DOHH2 (cell line): ENCODE measurements at regions not wholly inside any gene's neighbourhood (a gene's known extent, or its start where the extent isn't known, plus 50 kb on each side); places are given as distances from the start of the nearest gene placed in this dataset.

ENCODE experiments used
- H3F3A ChIP-seq: fragments of 200-600 bp; sonication (generic), shearing (Covaris generic); 2 replicates; pipeline ENCODE4 v1.6.0; 2016; ENCODE audit warnings: antibody characterized with exemption, mild to moderate bottlenecking; ENCODE audit not compliant: control insufficient read depth, insufficient read depth
- H3K27ac ChIP-seq: fragments of 200-600 bp; sonication (generic); 2 replicates; pipeline ENCODE4 v1.5.1; 2014; ENCODE audit warnings: low read depth, mild to moderate bottlenecking, low read length, moderate library complexity
- H3K27me3 ChIP-seq: fragments of 200-600 bp; sonication (generic); 2 replicates; pipeline ENCODE4 v1.6.1; 2014; ENCODE audit warnings: mild to moderate bottlenecking, low read length, mixed read lengths; ENCODE audit not compliant: control insufficient read depth
- H3K36me3 ChIP-seq: fragments of 200-600 bp; sonication (generic); 2 replicates; pipeline ENCODE4 v1.6.1; 2014; ENCODE audit warnings: mild to moderate bottlenecking, low read length, moderate library complexity, mixed read lengths; ENCODE audit not compliant: control insufficient read depth
- H3K4me1 ChIP-seq: fragments of 200-600 bp; sonication (generic); 2 replicates; pipeline ENCODE4 v1.6.1; 2014; ENCODE audit warnings: mild to moderate bottlenecking, low read length, mixed read lengths; ENCODE audit not compliant: control insufficient read depth
- H3K4me2 ChIP-seq: fragments of 200-600 bp; sonication (generic); 2 replicates; pipeline ENCODE4 v1.6.0; 2014; ENCODE audit warnings: mild to moderate bottlenecking, low read length, moderate library complexity
- H3K4me3 ChIP-seq: fragments of 200-600 bp; sonication (generic); 2 replicates; pipeline ENCODE4 v1.5.1; 2014; ENCODE audit warnings: mild to moderate bottlenecking, low read length, mixed read lengths
- H3K79me2 ChIP-seq: fragments of 200-600 bp; sonication (generic); 2 replicates; pipeline ENCODE4 v1.6.1; 2014; ENCODE audit warnings: mild to moderate bottlenecking, low read length, mixed read lengths; ENCODE audit not compliant: control insufficient read depth
- H3K9me2 ChIP-seq: fragments of 200-600 bp; sonication (generic); replicated peaks from 2 replicates; pipeline ENCODE4 v1.6.1; 2014; ENCODE audit warnings: mild to moderate bottlenecking, low read length, mixed read lengths; ENCODE audit not compliant: control insufficient read depth
- H3K9me3 ChIP-seq: fragments of 200-600 bp; sonication (generic); 2 replicates; pipeline ENCODE4 v1.6.1; 2014; ENCODE audit warnings: antibody characterized with exemption, low read length, mixed read lengths; ENCODE audit not compliant: control insufficient read depth, insufficient read depth
- H4K20me1 ChIP-seq: fragments of 200-600 bp; sonication (generic); 2 replicates; pipeline ENCODE4 v1.6.0; 2014; ENCODE audit warnings: low read depth, mild to moderate bottlenecking, antibody characterized with exemption, low read length, moderate library complexity; ENCODE audit not compliant: control insufficient read depth, insufficient read depth
- EZH2phosphoT487 ChIP-seq: fragments of 200-600 bp; sonication (generic); IDR thresholded peaks from 2 replicates; pipeline ENCODE4 v1.6.1; 2017; ENCODE audit warnings: borderline replicate concordance, mild to moderate bottlenecking, antibody characterized with exemption, low read length, moderate library complexity, mixed read lengths
- TF ChIP-seq, protein P1 (sequence below): fragments of 200-600 bp; sonication (generic); IDR thresholded peaks from one replicate; pipeline ENCODE4 v1.5.1; 2014; ENCODE audit warnings: antibody characterized with exemption, mild to moderate bottlenecking, low read depth, low read length; ENCODE audit not compliant: poor library complexity, severe bottlenecking

DNA sequence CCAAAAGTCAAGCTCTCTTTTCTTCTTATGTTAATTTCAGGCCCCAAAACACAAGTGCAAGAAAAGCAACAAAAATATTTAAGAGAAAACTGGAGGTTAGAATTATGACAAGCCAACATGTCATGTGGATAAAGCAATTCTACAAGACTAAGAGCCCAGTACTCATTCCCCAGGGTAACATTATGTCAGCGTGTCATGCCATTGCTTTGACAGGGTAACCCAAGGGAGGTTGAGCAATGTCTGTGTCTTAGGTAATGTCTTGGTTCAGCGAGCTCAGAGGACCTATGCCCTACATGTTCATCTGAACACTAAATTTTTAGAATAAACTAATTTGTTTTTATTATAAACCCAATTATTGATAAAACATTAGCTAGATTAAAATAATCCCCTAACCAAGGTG, 173.2 kb upstream of the ZNF804A start:
- H3K4me3 ChIP-seq, result no peak overlapping the region

GRCh38 chr2:184444217-184444616, 154.1 kb upstream of the ZNF804A start:
- Histone ChIP-seq H3K9me3 (no peaks in the 10 kb centered on the region), H3F3A (no peaks in the 10 kb centered on the region; the same call in 1 of the 2 replicates), H3K27me3 (no peaks in the 10 kb centered on the region), H3K9me2 (no peaks in the 10 kb centered on the region), H3K4me1 (peaks cover 33% of the 10 kb centered on the region), H4K20me1 (no peaks in the 10 kb centered on the region), H3K79me2 (no peaks in the 10 kb centered on the region), H3K4me2 (peak overlapping the region; percentile 52), H3K4me3 (peak overlapping the region; percentile 23), H3K36me3 (peaks cover 18% of the 10 kb centered on the region), H3K27ac (peak overlapping the region; percentile 67)
- no peak for TF ChIP-seq EZH2phosphoT487
- TF ChIP-seq, protein P1, sequence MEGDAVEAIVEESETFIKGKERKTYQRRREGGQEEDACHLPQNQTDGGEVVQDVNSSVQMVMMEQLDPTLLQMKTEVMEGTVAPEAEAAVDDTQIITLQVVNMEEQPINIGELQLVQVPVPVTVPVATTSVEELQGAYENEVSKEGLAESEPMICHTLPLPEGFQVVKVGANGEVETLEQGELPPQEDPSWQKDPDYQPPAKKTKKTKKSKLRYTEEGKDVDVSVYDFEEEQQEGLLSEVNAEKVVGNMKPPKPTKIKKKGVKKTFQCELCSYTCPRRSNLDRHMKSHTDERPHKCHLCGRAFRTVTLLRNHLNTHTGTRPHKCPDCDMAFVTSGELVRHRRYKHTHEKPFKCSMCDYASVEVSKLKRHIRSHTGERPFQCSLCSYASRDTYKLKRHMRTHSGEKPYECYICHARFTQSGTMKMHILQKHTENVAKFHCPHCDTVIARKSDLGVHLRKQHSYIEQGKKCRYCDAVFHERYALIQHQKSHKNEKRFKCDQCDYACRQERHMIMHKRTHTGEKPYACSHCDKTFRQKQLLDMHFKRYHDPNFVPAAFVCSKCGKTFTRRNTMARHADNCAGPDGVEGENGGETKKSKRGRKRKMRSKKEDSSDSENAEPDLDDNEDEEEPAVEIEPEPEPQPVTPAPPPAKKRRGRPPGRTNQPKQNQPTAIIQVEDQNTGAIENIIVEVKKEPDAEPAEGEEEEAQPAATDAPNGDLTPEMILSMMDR, result no peak

More for the DNA sequence above, 173.2 kb upstream of the ZNF804A start:
- Histone ChIP-seq H3K9me2 (no peaks in the 10 kb centered on the region), H3K36me3 (no peaks in the 10 kb centered on the region), H3K79me2 (no peaks in the 10 kb centered on the region), H3K27ac (no peak overlapping the region), H3K4me1 (no peaks in the 10 kb centered on the region), H4K20me1 (no peaks in the 10 kb centered on the region), H3F3A (no peaks in the 10 kb centered on the region), H3K27me3 (no peaks in the 10 kb centered on the region), H3K4me2 (no peak overlapping the region), H3K9me3 (no peaks in the 10 kb centered on the region; the same call in 1 of the 2 replicates)
- TF ChIP-seq, protein P1, result no peak
- TF ChIP-seq EZH2phosphoT487, result no peak

GRCh38 chr2:184444623-184445223, 153.6 kb upstream of the ZNF804A start:
- Histone ChIP-seq H3K79me2 (no peaks in the 10 kb centered on the region), H3K4me3 (peak overlapping the region; percentile 23), H3K9me2 (no peaks in the 10 kb centered on the region), H3F3A (no peaks in the 10 kb centered on the region; the same call in 1 of the 2 replicates), H3K4me1 (peaks cover 33% of the 10 kb centered on the region), H3K9me3 (no peaks in the 10 kb centered on the region), H3K4me2 (peak overlapping the region; percentile 52), H4K20me1 (no peaks in the 10 kb centered on the region), H3K27me3 (no peaks in the 10 kb centered on the region), H3K36me3 (peaks cover 18% of the 10 kb centered on the region), H3K27ac (peak overlapping the region; percentile 67)
- TF ChIP-seq, protein P1, result no peak
- TF ChIP-seq EZH2phosphoT487, result no peak
